ENCODE measurements at regions not wholly inside any gene's neighbourhood (a gene's known extent, or its start where the extent isn't known, plus 50 kb on each side); places are given as distances from the start of the nearest gene placed in this dataset.
"Not testable (repeated sequence)": the region's sequence is repeated elsewhere in the genome, so short reads cannot be mapped to it uniquely, and the experiment has no call there.

DNA sequence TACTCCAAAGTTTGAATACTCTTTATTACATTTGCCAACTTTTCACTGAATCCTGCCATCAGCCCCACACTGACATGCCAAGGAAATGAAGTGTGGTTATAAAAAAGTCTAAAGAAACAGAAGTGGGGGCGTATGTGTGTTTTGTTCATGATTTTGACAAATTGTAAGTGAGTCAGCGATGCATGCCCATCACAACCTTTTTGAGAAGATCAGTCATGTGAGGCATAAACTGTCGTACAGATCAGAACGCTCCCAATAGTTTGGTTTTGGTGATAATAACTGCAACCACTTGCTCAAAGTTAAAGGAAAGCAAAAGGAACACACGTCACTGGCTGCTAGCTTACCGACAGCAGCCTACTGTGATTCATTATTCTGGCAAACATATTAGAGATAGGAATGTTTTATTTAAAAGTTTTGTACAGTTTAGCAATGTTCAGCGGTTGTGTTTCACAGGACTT is 95.6 kb downstream of the RGS2 start:
- DNase-seq (ENCODE audit: low read depth in 4 of 4, low spot score in 3 of 4) = no peak

DNA sequence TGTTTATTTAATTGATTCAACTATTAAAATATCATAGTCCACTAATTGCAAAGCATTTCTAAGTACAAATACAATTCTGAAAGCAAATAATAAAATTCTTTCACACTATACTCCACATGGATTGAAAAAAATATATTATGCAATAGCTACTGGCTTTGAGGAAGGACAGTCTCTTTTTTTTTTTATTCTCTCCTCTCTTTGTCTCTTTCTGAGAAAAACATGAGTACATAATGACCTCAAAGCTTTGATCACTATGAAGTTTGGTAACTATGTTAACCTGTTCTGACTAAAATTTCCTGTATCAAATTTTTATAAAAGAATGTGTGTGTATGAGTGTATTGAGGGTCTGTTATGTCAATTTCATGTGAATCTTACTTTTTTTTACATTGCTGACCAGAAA is 96.2 kb downstream of the RGS2 start:
- DNase-seq (ENCODE audit: low read depth in 4 of 4, low spot score in 3 of 4) = no peak

DNA sequence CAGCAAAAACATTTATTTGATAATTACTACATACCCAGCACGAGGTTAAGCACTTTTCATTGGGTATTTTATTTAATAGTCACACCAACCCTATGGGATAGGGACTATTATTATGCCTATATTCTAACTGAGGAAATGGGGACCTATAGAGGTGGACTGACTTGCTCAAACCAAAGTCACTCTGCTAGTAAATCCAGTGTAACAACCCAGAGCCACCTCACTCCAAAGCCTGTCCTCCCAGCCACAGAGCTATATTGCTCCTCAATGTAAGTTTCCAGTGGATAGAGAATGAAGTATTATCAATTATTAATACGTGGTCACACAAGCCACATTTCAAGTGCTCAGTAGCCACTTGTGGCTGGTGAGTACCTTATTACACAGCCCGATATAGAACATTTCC is 97.5 kb downstream of the RGS2 start:
- no peak for DNase-seq (ENCODE audit: low read depth in 4 of 4, low spot score in 3 of 4)

DNA sequence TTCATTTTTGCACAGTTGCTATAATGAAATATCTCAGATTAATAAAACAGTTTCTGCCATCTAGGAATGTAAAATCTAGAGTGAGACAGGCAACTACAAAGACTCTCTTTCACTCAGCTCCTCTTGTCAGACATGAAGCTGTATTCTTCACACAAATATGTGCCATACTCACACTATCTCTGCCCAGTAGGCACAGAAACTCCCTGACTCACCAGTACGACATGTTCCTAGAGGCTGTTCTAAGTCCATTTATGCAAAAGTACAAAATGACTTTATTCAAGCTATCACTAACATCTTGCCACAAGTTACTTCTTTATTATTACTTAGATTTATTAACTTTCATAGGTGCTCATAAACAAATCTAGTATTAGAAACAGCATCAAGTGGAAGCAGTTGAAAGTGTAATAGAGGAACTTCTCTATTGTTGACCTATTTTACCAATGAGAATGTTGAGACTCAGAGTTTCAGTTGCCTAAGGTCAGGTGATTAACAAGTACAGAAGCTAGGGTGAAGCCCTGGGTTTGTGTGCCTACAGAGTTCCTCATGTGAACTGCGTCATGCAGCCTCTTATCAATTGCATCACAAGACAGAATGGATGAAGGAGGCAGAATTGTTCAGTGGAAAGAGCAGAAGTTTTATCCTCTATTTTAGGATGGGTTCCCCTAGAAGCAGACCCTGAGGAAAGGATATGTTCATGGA is 98.9 kb downstream of the RGS2 start:
- DNase-seq (ENCODE audit: low read depth in 4 of 4, low spot score in 3 of 4) = no peak

DNA sequence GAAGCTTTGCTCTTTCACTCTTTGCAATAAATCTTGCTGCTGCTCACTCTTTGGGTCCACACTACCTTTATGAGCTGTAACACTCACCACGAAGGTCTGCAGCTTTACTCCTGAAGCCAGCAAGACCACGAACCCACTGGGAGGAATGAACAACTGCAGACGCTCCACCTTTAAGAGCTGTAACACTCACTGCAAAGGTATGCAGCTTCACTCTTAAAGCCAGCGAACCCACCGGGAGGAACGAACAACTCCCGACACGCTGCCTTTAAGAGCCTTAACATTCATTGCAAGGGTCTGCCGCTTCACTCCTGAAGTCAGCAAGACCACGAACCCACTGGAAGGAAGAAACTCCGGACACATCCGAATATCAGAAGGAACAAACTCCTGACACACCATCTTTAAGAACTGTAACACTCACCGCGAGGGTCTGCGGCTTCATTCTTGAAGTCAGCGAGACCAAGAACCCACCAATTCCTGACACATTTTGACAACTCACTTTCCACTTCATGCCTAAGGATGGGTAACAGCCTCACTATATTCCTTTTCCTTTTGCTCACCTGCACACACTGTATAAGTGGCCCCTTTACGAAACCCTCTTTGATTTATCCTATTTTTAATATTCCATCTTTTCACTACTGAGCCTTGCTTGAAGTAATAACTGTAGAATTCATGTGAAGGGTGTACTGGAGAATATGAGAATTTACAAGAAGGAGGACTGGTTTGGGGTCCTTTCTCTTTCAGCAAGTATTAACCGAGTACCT is 103.2 kb downstream of the RGS2 start:
- not testable (repeated sequence) for DNase-seq (ENCODE audit: low read depth in 4 of 4, low spot score in 3 of 4)

DNA sequence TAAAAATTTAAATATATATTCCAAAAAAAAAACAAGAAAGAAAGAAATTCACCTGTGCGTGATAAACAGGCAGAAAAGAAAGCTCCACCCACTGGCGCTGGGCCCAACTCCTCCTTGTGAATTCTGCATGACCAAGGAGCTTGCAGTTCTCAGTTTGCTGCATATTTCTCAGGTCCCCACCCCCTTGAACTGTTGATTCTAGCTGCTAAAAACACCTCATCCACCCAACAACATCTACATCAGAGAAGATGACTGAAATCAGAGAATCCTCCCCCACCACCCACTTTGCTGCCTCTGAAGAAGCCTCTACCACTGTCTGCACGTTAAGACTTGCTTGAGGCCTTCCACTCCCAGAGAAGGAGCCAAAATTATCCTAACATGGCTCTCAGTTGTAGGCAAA is 104.8 kb downstream of the RGS2 start:
- DNase-seq (ENCODE audit: low read depth in 4 of 4, low spot score in 3 of 4) = no peak

DNA sequence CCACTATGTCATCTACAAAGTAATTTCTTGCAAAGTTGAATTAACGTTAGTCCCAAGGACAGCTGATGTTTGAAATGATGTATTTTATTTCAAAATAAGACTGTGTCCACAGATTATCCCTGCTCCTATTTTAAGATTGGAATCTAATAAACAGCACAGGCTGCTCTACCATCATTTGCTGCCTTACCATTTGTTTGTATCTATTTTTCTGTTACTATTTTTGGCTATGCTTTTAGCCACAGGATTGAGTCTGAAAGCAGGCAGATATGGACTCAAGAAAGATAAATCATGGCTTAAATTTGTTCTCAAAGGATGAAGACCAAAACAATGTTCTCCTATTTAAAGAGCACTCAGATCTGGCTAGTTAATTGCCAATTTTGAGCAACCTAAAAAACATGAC is 105.3 kb downstream of the RGS2 start:
- DNase-seq (ENCODE audit: low read depth in 4 of 4, low spot score in 3 of 4) = no peak

DNA sequence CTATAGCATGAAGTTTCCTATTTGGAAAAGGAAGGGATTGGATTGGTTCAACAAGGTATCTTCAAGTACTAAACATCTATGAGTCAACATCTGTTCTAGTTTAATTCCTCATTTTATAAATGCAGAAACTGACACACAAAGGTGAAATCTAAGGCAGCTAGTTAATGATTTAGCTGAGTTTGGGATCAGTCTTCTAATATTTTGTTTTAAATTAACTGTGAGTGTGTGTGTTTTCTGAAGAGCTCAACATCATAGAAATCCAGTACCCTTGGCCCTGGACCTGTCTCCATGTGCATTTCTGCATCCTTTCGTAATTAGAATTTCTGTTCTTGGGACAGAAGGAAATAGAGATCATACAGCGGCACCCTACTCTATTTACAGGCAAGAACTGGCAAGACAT is 105.9 kb downstream of the RGS2 start:
- DNase-seq (ENCODE audit: low read depth in 4 of 4, low spot score in 3 of 4) = no peak

DNA sequence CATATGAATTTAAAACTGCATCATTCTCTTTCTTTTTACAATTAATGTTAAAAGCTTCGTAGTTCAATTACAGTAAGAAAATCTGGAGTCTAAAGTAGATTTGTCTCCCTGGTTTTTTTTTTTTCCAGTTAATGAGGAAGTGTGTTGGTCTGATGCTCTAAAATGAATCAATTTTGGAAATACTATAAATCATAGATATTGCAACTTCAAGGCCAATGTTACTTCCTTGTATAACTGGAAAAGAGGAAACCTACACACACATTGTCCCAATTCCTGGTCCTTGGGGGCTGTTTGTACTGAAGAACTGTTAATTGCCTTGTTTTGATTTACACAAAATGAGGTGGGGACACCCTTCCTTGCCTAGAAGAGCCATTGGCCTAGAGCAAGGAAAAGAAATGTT is 107.2 kb downstream of the RGS2 start:
- DNase-seq (ENCODE audit: low read depth in 4 of 4, low spot score in 3 of 4) = no peak

DNA sequence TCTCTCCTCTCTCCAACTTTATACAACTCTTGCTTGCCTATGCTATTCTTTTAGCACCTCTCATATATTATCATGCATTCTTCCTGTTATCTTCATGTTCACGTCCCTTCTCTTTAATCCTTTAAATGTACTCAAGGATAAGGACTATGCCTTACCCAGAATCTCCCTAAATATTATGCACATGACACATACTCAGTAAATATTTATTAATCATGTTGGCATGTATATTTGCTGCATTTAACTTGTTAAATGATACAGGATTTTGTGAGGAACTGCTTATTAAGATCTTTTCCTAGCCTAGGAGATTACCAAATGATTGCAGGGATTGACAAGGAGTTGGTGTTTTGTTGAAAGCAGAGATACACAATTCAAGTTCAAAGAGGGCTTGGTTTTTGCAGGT is 109.4 kb downstream of the RGS2 start:
- no peak for DNase-seq (ENCODE audit: low read depth in 4 of 4, low spot score in 3 of 4)

DNA sequence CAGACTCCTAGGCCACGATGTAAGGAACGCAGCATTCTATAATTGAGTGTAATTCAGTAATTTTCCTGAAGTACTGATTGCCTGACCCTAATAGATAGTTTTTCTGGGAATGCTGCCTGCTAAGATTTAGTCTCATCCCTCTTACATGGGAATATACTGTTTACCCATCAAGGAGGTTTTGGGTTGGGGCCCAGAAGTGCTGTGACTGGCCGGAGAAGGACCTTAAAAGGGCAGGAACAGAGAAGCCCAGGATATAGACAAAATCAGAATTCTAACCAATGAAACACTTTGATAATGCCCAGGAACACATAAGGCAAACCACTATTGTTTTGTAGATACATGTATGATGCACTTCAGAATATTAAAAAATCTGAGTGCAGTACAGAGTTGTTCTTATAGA is 111.6 kb downstream of the RGS2 start:
- no peak for DNase-seq (ENCODE audit: low read depth in 4 of 4, low spot score in 3 of 4)

DNA sequence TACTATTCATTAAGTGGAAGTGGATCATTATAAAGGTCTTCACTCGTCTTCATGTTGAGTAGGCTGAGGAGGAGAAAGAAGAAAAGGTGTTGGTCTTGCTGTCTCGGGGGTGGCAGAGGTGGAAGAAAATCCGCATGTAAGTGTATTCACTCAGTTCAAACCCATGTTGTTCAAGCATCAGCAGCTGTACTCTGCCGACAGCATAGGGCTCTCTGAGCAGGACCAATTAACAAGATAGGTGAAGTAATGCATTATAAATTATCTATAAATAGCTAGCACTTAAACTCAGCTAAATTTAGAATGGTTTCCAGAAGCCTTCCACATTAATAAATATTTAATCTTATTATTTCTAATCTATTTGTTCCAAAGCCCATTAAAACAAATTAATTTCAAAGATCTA is 116.8 kb downstream of the RGS2 start:
- no peak for DNase-seq (ENCODE audit: low read depth in 4 of 4, low spot score in 3 of 4)

DNA sequence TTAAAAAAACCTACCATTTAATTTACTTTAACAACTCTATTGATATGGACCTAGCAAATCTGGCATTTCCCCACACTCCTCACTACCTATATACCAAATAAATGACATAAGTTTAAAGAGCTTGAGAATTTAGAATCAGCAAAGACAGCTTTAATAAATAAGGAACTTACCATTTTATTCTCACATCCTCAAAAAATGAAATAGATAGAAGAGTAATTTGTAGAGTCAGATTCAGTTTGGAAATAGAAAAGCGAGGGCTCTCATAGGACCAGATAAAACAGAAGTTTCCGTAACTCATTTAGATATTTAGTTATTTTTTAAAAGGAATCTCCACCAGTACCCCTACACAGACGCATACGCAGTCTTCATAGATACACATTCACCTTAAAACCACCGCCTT is 117.9 kb downstream of the RGS2 start:
- DNase-seq (ENCODE audit: low read depth in 4 of 4, low spot score in 3 of 4) = no peak

DNA sequence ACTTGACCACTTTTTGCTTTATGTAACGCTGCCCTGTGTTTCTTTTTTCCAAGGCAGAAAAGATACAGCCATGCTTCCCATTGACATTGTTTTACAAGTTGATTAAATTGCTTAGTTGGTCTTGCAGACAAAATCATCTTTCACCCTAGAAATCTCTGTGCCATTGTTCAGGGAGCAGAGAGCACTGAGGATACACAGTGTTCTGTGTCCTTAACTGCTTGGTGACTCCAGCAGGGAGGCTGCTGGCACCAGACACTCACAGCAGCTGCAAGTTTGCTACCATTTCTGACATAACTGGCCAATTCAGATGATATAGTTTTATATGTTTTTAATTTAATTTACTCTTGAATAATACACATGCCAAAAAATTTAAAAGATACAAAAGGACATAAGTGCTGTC is 118.7 kb downstream of the RGS2 start:
- DNase-seq (ENCODE audit: low read depth in 4 of 4, low spot score in 3 of 4) = no peak

DNA sequence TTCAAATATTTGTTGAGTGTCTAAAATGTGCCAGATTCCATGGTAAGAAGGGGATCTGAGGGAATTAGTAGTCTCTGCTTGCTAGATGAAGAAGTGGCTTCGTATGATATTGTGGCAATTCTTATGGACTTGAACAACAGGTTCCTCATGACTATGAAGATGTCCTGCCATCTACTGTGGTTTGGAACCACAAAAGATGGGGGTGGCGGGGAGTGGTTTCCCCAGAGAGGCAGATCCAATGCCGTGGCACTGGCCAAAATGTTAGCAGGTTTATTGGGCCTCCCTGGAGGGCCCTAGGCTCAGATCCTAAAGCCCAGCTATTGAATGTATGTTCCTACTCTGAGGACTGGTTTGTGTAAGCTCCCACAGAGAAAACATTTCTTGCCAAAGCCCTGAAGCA is 120.8 kb downstream of the RGS2 start:
- DNase-seq (ENCODE audit: low read depth in 4 of 4, low spot score in 3 of 4) = no peak

DNA sequence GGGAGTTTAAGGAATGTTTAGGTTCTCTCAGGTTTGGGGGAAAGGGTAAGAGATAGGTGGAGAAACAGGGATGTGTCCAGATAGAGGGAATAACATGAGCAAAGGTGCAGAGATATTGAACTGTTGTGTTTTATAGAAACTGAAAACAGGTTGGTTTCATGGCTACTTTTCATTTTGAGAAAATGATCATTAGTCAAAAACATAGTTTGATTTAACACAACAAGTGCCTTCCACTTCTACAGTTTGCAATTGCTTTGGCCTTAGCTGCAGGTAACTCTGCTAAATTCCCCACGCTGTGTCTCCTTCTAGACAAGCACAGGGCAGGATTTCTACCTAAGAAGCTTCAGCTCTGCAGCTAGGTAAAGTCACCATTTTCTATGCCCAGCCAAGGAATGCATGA is 124.9 kb downstream of the RGS2 start:
- DNase-seq (ENCODE audit: low read depth in 4 of 4, low spot score in 3 of 4) = no peak

DNA sequence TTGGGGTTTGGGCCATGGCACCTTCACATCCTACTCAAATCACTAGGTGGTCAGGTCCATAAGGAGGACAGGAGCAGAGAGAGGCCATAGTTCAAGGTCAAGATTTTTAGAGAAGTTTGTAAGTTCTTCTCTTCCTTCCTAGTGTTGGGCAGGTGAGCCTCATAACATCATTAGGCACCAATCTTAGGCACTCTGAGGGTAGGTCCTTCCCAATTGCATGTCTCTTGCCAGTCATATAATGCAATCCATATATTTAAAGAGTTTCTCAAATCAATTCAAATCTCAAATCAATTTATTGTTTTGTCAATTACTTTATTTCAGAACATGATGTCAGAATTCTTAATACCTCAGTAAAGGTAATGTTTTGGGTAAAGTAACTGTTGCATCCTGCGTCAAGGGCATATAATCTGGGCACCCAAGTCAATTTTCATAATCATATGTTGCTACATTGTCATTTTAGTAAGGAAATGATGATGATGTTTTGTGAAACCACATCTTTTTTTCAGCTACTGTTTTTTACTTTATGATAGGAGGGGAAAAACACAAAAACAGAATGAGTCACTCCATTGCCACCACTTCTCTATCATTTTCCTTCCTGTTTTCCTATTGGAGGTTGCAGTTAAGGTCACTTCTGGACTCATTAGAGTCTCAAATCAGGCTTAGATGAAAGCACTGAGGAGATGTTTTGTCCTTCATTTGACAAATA is 122.7 kb downstream of the UCHL5 start:
- DNase-seq (ENCODE audit: low read depth in 4 of 4, low spot score in 3 of 4) = no peak

DNA sequence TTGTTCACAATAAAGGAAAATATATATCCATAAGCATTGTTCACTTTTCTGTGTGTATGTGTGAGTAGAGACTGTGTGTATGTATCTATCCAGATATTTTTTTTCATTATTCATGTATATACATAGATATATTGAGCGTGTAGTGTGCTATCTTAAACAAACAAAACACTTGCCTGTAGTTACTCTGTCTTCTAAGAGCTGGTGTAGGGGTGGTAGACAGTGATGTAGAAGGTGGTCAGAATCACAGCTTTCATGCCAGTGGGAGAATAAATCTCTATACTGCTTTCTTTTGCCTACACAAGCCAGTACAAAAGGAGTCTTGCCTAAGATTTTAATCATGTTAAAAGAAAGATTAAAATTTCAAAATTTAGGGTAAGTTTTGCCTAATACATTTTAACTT is 122.0 kb downstream of the UCHL5 start:
- DNase-seq (ENCODE audit: low read depth in 4 of 4, low spot score in 3 of 4) = no peak

DNA sequence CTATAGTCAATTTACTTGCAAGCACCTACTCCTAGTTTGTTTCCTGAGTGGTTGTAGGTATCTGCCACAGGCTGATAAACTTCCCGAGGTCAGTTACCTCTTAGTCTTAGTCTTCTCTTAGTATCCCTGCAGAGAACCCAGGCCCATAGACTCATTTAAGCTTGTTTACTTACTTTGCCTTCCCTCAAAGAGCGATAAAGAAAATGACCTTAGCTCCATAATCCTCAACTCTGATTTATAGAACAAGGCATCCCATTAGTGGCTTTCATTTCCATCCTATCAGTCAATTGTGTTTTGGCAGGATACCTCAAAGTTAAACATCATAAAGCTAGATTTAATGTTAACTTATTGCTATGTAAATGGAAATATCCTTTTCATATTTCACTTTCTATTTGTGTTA is 119.7 kb downstream of the UCHL5 start:
- no peak for DNase-seq (ENCODE audit: low read depth in 4 of 4, low spot score in 3 of 4)

DNA sequence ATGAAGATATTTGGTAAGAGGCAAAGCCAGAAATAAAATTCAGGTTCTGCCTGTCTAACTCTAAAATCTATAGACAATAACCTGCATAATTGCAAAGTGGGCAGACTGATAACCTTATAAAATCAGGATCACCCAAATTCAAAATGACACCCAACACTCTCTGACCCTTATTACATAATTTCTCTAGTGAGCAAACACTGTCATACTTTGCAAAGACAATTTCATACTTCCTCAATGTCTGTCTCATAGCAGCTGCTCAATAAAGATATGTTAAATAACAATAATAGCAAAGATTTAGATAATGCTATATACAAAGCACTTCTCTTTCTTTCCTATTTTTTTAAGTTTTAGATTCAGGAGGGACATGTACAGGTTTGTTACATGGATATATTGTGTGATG is 118.5 kb downstream of the UCHL5 start:
- DNase-seq (ENCODE audit: low read depth in 4 of 4, low spot score in 3 of 4) = no peak

DNA sequence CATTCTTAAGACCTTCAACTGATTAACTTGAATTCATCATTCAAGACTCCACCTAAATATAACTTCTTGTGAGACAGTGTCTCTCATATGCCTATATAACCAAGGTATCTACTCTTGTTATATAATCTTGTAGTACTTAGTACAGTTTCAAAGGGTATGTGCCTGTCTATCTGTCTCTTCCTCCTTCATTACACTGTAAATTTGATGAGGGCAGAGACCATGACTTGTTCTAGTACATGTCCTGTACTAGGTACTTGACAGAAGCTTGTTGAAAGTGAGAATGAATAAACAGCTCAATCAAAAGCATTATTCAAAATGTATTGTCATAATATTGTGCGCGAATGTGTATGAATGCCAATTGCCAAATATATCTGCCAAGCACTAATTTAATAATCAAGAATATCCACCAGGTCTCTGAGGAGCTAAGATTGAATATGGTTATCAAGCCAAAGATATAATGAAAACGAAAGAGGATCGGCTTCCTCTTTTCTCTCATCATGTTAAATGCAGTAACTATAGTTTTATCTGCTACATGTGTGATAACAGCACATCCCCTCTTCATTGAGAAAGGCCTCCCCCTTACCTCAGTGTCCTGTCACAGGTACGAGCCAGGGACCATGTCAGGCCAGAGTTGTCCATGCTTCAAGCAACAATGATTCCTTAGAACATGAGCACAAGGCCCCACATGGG is 117.3 kb downstream of the UCHL5 start:
- no peak for DNase-seq (ENCODE audit: low read depth in 4 of 4, low spot score in 3 of 4)
